ENCODE measurements at regions not wholly inside any gene's neighbourhood (a gene's known extent, or its start where the extent isn't known, plus 50 kb on each side); places are given as distances from the start of the nearest gene placed in this dataset.

DNA sequence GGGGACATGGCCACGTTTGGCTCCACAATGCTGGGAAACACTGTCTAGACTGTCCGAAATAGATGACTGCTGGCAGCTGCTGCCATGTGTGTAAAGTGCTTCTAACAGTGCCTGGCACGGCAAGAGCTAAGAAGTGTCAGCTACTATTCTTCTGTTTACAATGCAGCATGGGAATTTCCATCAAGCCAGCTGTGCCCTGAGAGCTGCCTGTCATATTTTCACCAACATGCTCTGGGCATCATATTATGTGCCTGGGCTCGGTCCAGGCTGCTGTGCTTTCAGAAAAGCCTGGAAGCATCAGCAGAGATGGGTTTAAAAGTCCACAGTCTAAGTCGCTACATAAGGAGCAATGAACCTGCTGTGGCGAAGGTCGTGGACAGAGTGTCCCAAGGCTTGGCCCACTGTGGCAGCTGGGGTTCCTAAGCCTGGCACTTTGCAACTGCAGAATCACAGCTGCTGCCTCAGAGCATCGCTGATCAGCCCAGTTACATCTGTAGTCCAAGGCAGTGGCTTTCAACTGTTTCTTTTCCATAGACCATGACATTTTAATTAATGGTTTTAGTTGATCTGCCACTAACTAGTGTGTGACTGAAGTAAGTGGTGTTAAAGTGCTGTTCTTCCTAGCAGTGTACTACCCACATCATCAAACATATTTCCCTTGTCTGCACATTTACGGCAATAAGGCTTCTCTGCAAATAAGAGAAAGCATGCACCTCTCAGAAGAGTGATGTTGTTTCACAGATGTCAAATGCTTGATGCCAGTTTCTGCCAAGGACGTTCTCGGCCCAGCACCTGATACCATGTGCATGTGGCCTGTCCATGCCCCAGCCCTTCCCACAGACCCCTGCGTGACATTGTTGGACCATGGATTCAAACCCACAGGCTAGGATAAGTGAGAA, 95.7 kb upstream of the C1QTNF9B start:
- no peak overlapping the region for H3K4me3 ChIP-seq (ENCODE audit: low read depth, low read length)
- H3K27me3 ChIP-seq, result 0 out of 2 replicates have a peak, but pooled peaks cover 4% of the 10 kb centered on the region
- TF ChIP-seq, protein P1, sequence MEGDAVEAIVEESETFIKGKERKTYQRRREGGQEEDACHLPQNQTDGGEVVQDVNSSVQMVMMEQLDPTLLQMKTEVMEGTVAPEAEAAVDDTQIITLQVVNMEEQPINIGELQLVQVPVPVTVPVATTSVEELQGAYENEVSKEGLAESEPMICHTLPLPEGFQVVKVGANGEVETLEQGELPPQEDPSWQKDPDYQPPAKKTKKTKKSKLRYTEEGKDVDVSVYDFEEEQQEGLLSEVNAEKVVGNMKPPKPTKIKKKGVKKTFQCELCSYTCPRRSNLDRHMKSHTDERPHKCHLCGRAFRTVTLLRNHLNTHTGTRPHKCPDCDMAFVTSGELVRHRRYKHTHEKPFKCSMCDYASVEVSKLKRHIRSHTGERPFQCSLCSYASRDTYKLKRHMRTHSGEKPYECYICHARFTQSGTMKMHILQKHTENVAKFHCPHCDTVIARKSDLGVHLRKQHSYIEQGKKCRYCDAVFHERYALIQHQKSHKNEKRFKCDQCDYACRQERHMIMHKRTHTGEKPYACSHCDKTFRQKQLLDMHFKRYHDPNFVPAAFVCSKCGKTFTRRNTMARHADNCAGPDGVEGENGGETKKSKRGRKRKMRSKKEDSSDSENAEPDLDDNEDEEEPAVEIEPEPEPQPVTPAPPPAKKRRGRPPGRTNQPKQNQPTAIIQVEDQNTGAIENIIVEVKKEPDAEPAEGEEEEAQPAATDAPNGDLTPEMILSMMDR (IDR thresholded peaks at IDR 0.05; ENCODE audit: low read depth, low read length), result no peak
- no peaks in the 10 kb centered on the region for H3K36me3 ChIP-seq
- DNase-seq, result no peak
- H3K9me3 ChIP-seq, result no peaks in the 10 kb centered on the region
- H3K4me1 ChIP-seq, result no peaks in the 10 kb centered on the region

DNA sequence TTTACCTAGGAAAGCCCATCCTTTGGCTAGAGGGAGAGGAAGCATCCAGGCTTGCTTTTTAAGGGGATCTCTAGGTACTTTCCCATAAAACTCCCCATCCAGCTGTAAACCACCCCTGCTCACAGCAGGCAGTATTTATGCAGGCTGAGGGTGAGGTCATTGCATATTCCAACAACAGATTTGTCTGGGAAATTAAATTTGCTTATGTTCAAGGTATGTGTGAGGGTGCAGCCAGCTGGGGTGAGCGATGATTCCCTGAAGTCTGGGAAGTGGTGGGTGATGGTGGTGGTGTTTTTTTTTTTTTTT, 96.3 kb upstream of the C1QTNF9B start:
- TF ChIP-seq, protein P1 (IDR thresholded peaks at IDR 0.05; ENCODE audit: low read depth, low read length), result no peak
- DNase-seq, result no peak
- no peaks in the 10 kb centered on the region for H3K36me3 ChIP-seq
- H3K27me3 ChIP-seq, result 0 out of 2 replicates have a peak, but pooled peaks cover 4% of the 10 kb centered on the region
- no peaks in the 10 kb centered on the region for H3K9me3 ChIP-seq
- H3K4me3 ChIP-seq (ENCODE audit: low read depth, low read length), result no peak overlapping the region
- H3K4me1 ChIP-seq, result no peaks in the 10 kb centered on the region

DNA sequence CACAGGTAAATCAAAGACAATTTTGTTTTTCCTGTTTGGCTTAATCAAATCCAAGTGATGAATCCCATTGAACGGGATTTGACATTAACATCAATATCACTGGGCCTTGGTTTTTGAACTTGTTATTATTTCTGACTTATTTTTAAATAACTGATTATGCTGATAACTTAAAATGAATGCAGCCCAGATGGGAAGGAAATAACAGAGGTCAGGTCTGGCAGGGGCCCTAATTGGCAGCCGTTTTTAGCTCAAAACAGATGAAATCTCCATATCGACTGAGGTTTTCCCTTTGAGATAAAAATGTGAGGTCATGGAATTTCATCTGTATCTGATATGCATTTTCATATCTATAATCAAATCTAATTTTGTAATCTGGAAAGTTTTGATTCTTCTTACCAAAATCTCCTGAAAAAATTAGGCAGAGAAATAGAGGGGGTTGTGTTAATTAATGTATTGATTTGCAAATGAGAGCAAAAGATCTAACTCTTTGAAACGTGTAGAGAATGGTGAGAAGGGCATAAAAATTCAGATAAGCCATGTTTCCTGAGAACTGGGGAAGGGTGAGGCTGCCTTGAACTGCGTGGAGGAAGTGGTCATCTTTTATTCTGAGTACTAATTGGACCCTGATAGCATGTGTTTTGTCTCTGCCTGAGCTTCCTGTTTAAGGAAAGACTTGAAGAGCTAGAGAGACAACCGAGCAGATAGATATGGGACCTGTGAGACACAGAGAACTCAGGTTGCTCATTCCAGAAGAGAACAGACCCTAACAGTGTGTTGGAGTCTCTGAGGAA, 98.2 kb upstream of the C1QTNF9B start:
- TF ChIP-seq, protein P1 (IDR thresholded peaks at IDR 0.05; ENCODE audit: low read depth, low read length), result no peak
- no peaks in the 10 kb centered on the region for H3K36me3 ChIP-seq
- no peak overlapping the region for H3K4me3 ChIP-seq (ENCODE audit: low read depth, low read length)
- no peaks in the 10 kb centered on the region for H3K4me1 ChIP-seq
- no peaks in the 10 kb centered on the region for H3K9me3 ChIP-seq
- peaks cover 10% of the 10 kb centered on the region; the same call in 1 of the 2 replicates for H3K27me3 ChIP-seq
- DNase-seq, result no peak

DNA sequence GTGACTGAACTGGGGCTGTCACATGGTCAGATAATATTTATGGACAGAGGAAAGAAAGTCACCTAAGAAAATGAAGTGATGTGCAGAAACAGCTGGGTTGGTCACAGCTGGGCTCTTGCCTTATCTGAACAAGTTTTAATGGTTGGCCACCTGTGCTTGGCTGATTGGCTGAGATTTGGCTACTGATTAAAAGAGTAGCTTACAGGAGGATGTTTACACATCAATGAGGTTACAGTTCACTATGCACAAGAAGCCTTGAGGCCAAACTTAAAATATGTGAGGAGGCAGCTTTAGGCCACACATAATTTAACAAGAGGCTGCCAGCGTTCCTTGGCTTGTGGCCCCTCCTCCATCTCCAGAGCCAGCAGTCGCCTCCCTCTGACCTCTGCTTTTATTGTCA, 99.2 kb upstream of the C1QTNF9B start:
- Histone ChIP-seq H3K27me3 (peaks cover 20% of the 10 kb centered on the region), H3K4me1 (no peaks in the 10 kb centered on the region), H3K4me3 (ENCODE audit: low read depth, low read length) (no peak overlapping the region), H3K9me3 (no peaks in the 10 kb centered on the region), H3K36me3 (no peaks in the 10 kb centered on the region)
- no peak for DNase-seq
- TF ChIP-seq, protein P1 (IDR thresholded peaks at IDR 0.05; ENCODE audit: low read depth, low read length), result no peak

DNA sequence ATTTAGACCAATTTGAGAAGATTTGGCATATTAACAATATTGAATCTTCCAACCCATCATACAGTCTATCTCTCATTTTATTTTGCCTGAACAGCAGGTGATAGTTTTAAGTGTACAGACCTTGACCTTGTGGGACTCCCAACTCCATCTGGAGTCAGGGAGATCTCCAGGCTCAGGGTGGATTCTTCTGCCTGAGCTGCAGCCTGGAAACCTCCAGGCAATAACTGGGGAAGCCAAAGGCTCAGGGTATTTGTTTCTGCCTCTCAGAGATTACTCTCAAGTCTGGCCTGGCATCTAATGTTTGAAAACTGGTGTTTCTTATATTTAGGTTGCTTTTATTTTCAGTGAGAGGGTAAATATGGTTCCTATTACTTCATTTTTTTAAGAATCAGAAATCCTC, 102.1 kb upstream of the C1QTNF9B start:
- Histone ChIP-seq H3K9me3 (no peaks in the 10 kb centered on the region), H3K4me3 (ENCODE audit: low read depth, low read length) (no peak overlapping the region), H3K36me3 (no peaks in the 10 kb centered on the region), H3K4me1 (no peaks in the 10 kb centered on the region), H3K27me3 (peaks cover 28% of the 10 kb centered on the region)
- no peak for DNase-seq
- TF ChIP-seq, protein P1 (IDR thresholded peaks at IDR 0.05; ENCODE audit: low read depth, low read length), result no peak

All from BE2C (cell line).